ENCODE measurements at regions not wholly inside any gene's neighbourhood (a gene's known extent, or its start where the extent isn't known, plus 50 kb on each side); places are given as distances from the start of the nearest gene placed in this dataset.

GRCh38 chr13:63129995-63130394 is 1714.3 kb upstream of the PCDH20 start:
- Histone ChIP-seq H4K20me1 (ENCODE audit: control insufficient read depth, insufficient read depth, low read depth, low read length) (no peaks in the 10 kb centered on the region), H3K4me1 (ENCODE audit: control insufficient read depth, low read length) (no peaks in the 10 kb centered on the region), H3F3A (ENCODE audit: control insufficient read depth, insufficient read depth) (no peaks in the 10 kb centered on the region), H3K27me3 (ENCODE audit: control insufficient read depth, low read length) (no peaks in the 10 kb centered on the region), H3K27ac (ENCODE audit: low read depth, low read length) (no peak overlapping the region), H3K9me3 (ENCODE audit: control insufficient read depth, insufficient read depth, low read length) (no peaks in the 10 kb centered on the region), H3K79me2 (ENCODE audit: control insufficient read depth, low read length) (no peaks in the 10 kb centered on the region), H3K36me3 (ENCODE audit: control insufficient read depth, low read length) (no peaks in the 10 kb centered on the region), H3K4me2 (ENCODE audit: low read length) (no peak overlapping the region), H3K4me3 (ENCODE audit: low read length) (no peak overlapping the region), H3K9me2 (replicated peaks; ENCODE audit: control insufficient read depth, low read length) (no peaks in the 10 kb centered on the region)
- TF ChIP-seq CTCF (IDR thresholded peaks at IDR 0.05; ENCODE audit: low read depth, low read length, poor library complexity, severe bottlenecking) = no peak
- TF ChIP-seq EZH2phosphoT487 (IDR thresholded peaks at IDR 0.05; ENCODE audit: borderline replicate concordance, low read length) = no peak

GRCh38 chr13:63128716-63129115 is 1713.1 kb upstream of the PCDH20 start:
- Histone ChIP-seq H3F3A (ENCODE audit: control insufficient read depth, insufficient read depth) (no peaks in the 10 kb centered on the region), H3K27ac (ENCODE audit: low read depth, low read length) (no peak overlapping the region), H3K9me3 (ENCODE audit: control insufficient read depth, insufficient read depth, low read length) (no peaks in the 10 kb centered on the region), H3K36me3 (ENCODE audit: control insufficient read depth, low read length) (no peaks in the 10 kb centered on the region), H3K9me2 (replicated peaks; ENCODE audit: control insufficient read depth, low read length) (no peaks in the 10 kb centered on the region), H4K20me1 (ENCODE audit: control insufficient read depth, insufficient read depth, low read depth, low read length) (no peaks in the 10 kb centered on the region), H3K4me2 (ENCODE audit: low read length) (no peak overlapping the region), H3K4me3 (ENCODE audit: low read length) (no peak overlapping the region), H3K4me1 (ENCODE audit: control insufficient read depth, low read length) (no peaks in the 10 kb centered on the region), H3K27me3 (ENCODE audit: control insufficient read depth, low read length) (no peaks in the 10 kb centered on the region), H3K79me2 (ENCODE audit: control insufficient read depth, low read length) (no peaks in the 10 kb centered on the region)
- TF ChIP-seq EZH2phosphoT487 (IDR thresholded peaks at IDR 0.05; ENCODE audit: borderline replicate concordance, low read length) = no peak

- Histone ChIP-seq H3K4me2 (ENCODE audit: low read length) (no peak overlapping the region), H3K79me2 (ENCODE audit: control insufficient read depth, low read length) (no peaks in the 10 kb centered on the region), H3K27me3 (ENCODE audit: control insufficient read depth, low read length) (no peaks in the 10 kb centered on the region), H3K9me2 (replicated peaks; ENCODE audit: control insufficient read depth, low read length) (no peaks in the 10 kb centered on the region), H3F3A (ENCODE audit: control insufficient read depth, insufficient read depth) (no peaks in the 10 kb centered on the region), H3K9me3 (ENCODE audit: control insufficient read depth, insufficient read depth, low read length) (no peaks in the 10 kb centered on the region), H3K36me3 (ENCODE audit: control insufficient read depth, low read length) (no peaks in the 10 kb centered on the region), H3K27ac (ENCODE audit: low read depth, low read length) (no peak overlapping the region), H3K4me1 (ENCODE audit: control insufficient read depth, low read length) (no peaks in the 10 kb centered on the region), H3K4me3 (ENCODE audit: low read length) (no peak overlapping the region), H4K20me1 (ENCODE audit: control insufficient read depth, insufficient read depth, low read depth, low read length) (no peaks in the 10 kb centered on the region)
- TF ChIP-seq EZH2phosphoT487 (IDR thresholded peaks at IDR 0.05; ENCODE audit: borderline replicate concordance, low read length) (no peak), CTCF (IDR thresholded peaks at IDR 0.05; ENCODE audit: low read depth, low read length, poor library complexity, severe bottlenecking) (peak; percentile 17)
Measured at GRCh38 chr13:63124863-63125262, 1709.2 kb upstream of the PCDH20 start.

- no peak overlapping the region for H3K27ac ChIP-seq (ENCODE audit: low read depth, low read length)
- TF ChIP-seq CTCF (IDR thresholded peaks at IDR 0.05; ENCODE audit: low read depth, low read length, poor library complexity, severe bottlenecking) = no peak
- TF ChIP-seq EZH2phosphoT487 (IDR thresholded peaks at IDR 0.05; ENCODE audit: borderline replicate concordance, low read length) = no peak
Measured at GRCh38 chr13:63120883-63121282, 1705.2 kb upstream of the PCDH20 start.

More at GRCh38 chr13:63120883-63121282, 1705.2 kb upstream of the PCDH20 start:
- no peaks in the 10 kb centered on the region for H3F3A ChIP-seq (ENCODE audit: control insufficient read depth, insufficient read depth)
- no peak overlapping the region for H3K4me3 ChIP-seq (ENCODE audit: low read length)
- no peaks in the 10 kb centered on the region for H3K9me2 ChIP-seq (replicated peaks; ENCODE audit: control insufficient read depth, low read length)
- no peaks in the 10 kb centered on the region for H3K27me3 ChIP-seq (ENCODE audit: control insufficient read depth, low read length)
- H3K79me2 ChIP-seq (ENCODE audit: control insufficient read depth, low read length) = no peaks in the 10 kb centered on the region
- no peaks in the 10 kb centered on the region for H3K9me3 ChIP-seq (ENCODE audit: control insufficient read depth, insufficient read depth, low read length)
- no peaks in the 10 kb centered on the region for H3K36me3 ChIP-seq (ENCODE audit: control insufficient read depth, low read length)
- no peaks in the 10 kb centered on the region for H3K4me1 ChIP-seq (ENCODE audit: control insufficient read depth, low read length)
- H3K4me2 ChIP-seq (ENCODE audit: low read length) = no peak overlapping the region
- no peaks in the 10 kb centered on the region for H4K20me1 ChIP-seq (ENCODE audit: control insufficient read depth, insufficient read depth, low read depth, low read length)
